NT2/D1 (cell line): ENCODE measurements at regions not wholly inside any gene's neighbourhood (a gene's known extent, or its start where the extent isn't known, plus 50 kb on each side); places are given as distances from the start of the nearest gene placed in this dataset.

ENCODE experiments used
- SUZ12 ChIP-seq: IDR thresholded peaks from 2 replicates; pipeline ENCODE4 v1.6.1; 2011; ENCODE audit not compliant: insufficient read length, insufficient read depth; ENCODE audit errors: extremely low read depth
- YY1 ChIP-seq: IDR thresholded peaks from 2 replicates; pipeline ENCODE4 v1.6.1; 2011; ENCODE audit not compliant: insufficient read length, insufficient read depth
- ZNF274 ChIP-seq: IDR thresholded peaks from 2 replicates; pipeline ENCODE4 v1.6.1; 2011; ENCODE audit warnings: mild to moderate bottlenecking, low read depth, low read length

GRCh38 chr1:13929313-13929712, 229.3 kb downstream of the PRDM2 start:
- TF ChIP-seq YY1 (no peak), ZNF274 (no peak), SUZ12 (no peak)
